ENCODE measurements at regions not wholly inside any gene's neighbourhood (a gene's known extent, or its start where the extent isn't known, plus 50 kb on each side); places are given as distances from the start of the nearest gene placed in this dataset.

DNA sequence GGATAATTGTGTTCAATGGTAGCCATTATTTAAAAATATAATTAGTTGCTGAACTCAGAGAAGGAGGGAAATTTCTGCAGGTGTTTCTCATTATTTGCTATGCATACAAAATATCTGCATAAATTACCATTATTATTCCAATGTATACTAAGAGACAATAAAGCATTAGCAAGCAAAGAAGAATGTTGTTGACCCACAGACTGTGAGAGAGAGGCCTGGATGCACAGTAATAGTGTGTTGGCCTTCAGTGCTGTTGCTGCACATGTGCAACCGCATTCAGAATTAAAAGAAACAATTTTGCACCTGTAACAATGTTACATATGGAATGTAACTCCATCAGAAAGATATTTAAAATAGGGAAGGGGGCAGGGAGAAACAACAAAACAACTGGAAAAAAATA lies 155.6 kb upstream of the KCNH8 start:
- TF ChIP-seq, protein P1, sequence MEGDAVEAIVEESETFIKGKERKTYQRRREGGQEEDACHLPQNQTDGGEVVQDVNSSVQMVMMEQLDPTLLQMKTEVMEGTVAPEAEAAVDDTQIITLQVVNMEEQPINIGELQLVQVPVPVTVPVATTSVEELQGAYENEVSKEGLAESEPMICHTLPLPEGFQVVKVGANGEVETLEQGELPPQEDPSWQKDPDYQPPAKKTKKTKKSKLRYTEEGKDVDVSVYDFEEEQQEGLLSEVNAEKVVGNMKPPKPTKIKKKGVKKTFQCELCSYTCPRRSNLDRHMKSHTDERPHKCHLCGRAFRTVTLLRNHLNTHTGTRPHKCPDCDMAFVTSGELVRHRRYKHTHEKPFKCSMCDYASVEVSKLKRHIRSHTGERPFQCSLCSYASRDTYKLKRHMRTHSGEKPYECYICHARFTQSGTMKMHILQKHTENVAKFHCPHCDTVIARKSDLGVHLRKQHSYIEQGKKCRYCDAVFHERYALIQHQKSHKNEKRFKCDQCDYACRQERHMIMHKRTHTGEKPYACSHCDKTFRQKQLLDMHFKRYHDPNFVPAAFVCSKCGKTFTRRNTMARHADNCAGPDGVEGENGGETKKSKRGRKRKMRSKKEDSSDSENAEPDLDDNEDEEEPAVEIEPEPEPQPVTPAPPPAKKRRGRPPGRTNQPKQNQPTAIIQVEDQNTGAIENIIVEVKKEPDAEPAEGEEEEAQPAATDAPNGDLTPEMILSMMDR (IDR thresholded peaks at IDR 0.05) = no peak
- TF ChIP-seq POLR2AphosphoS5 (IDR thresholded peaks at IDR 0.05) (no peak), EP300 (IDR thresholded peaks at IDR 0.05) (no peak), POLR2A (IDR thresholded peaks at IDR 0.05) (no peak)

Data from sigmoid colon (tissue), 4 donors.